B cell (primary cell): ENCODE measurements at regions not wholly inside any gene's neighbourhood (a gene's known extent, or its start where the extent isn't known, plus 50 kb on each side); places are given as distances from the start of the nearest gene placed in this dataset.

Experiments used
- CTCF ChIP-seq: fragments of 200-600 bp; IDR thresholded peaks from one replicate; pipeline ENCODE4 v1.8.0; 2022; ENCODE audit warnings: antibody characterized with exemption, mild to moderate bottlenecking
- EZH2 ChIP-seq: IDR thresholded peaks from 2 replicates; pipeline ENCODE4 v1.6.1; 2012; ENCODE audit warnings: borderline replicate concordance, low read depth, mild to moderate bottlenecking, moderate library complexity, low read length; ENCODE audit not compliant: insufficient read depth, poor library complexity, severe bottlenecking

- TF ChIP-seq CTCF = no peak
- no peak for TF ChIP-seq EZH2
Observed at GRCh38 chr7:67451306-67451705, 454.7 kb downstream of the TYW1 start.
